Hematopoietic multipotent progenitor cell treated with erythropoietin and hydrocortisone succinate and interleukin-3 and kit ligand, for 6 days (in vitro differentiated cells): ENCODE measurements at regions not wholly inside any gene's neighbourhood (a gene's known extent, or its start where the extent isn't known, plus 50 kb on each side); places are given as distances from the start of the nearest gene placed in this dataset.

Experiments
- DNase-seq: peaks from one replicate; pipeline ENCODE4 v3.0.0-alpha.2; 2015

GRCh38 chr2:164155558-164155957 lies 419.8 kb upstream of the FIGN start:
- DNase-seq: no peak

- no peak for DNase-seq
These were observed 415.7 kb upstream of the FIGN start for GRCh38 chr2:164151522-164151921.

- DNase-seq: no peak
These were observed 414.8 kb upstream of the FIGN start for GRCh38 chr2:164150604-164151003.

GRCh38 chr2:164146441-164146840 lies 410.6 kb upstream of the FIGN start:
- no peak for DNase-seq

GRCh38 chr2:164145093-164145987 lies 409.5 kb upstream of the FIGN start:
- peak; percentile 2 for DNase-seq

GRCh38 chr2:164143183-164143930 lies 407.5 kb upstream of the FIGN start:
- no peak for DNase-seq

GRCh38 chr2:164142755-164143154 lies 406.9 kb upstream of the FIGN start:
- DNase-seq: no peak

GRCh38 chr2:164141271-164141670 lies 405.5 kb upstream of the FIGN start:
- no peak for DNase-seq

- DNase-seq: no peak
These were observed 402.9 kb upstream of the FIGN start for GRCh38 chr2:164138750-164139149.

GRCh38 chr2:164134336-164134735 lies 398.5 kb upstream of the FIGN start:
- no peak for DNase-seq

- no peak for DNase-seq
These were observed 392.2 kb upstream of the FIGN start for GRCh38 chr2:164127971-164128527.

- DNase-seq: no peak
These were observed 391.3 kb upstream of the FIGN start for GRCh38 chr2:164126960-164127660.

GRCh38 chr2:164115806-164116205 lies 380.0 kb upstream of the FIGN start:
- DNase-seq: no peak

GRCh38 chr2:164114937-164115336 lies 379.1 kb upstream of the FIGN start:
- DNase-seq: no peak

- DNase-seq: no peak
These were observed 376.3 kb upstream of the FIGN start for GRCh38 chr2:164112105-164112504.

- no peak for DNase-seq
These were observed 374.7 kb upstream of the FIGN start for GRCh38 chr2:164110515-164110914.

- DNase-seq: no peak
These were observed 373.2 kb upstream of the FIGN start for GRCh38 chr2:164109006-164109405.

GRCh38 chr2:164103271-164103670 lies 367.5 kb upstream of the FIGN start:
- no peak for DNase-seq

- no peak for DNase-seq
These were observed 366.6 kb upstream of the FIGN start for GRCh38 chr2:164102366-164102765.

- no peak for DNase-seq
These were observed 355.9 kb upstream of the FIGN start for GRCh38 chr2:164091673-164092072.

GRCh38 chr2:164090533-164090932 lies 354.7 kb upstream of the FIGN start:
- DNase-seq: no peak

GRCh38 chr2:164084066-164084465 lies 348.3 kb upstream of the FIGN start:
- no peak for DNase-seq

GRCh38 chr2:164080486-164080885 lies 344.7 kb upstream of the FIGN start:
- no peak for DNase-seq
